DOHH2 (cell line): ENCODE measurements at regions not wholly inside any gene's neighbourhood (a gene's known extent, or its start where the extent isn't known, plus 50 kb on each side); places are given as distances from the start of the nearest gene placed in this dataset.

ENCODE experiments used
- H3F3A ChIP-seq: fragments of 200-600 bp; sonication (generic), shearing (Covaris generic); 2 replicates; pipeline ENCODE4 v1.6.0; 2016; ENCODE audit warnings: antibody characterized with exemption, mild to moderate bottlenecking; ENCODE audit not compliant: control insufficient read depth, insufficient read depth
- H3K27ac ChIP-seq: fragments of 200-600 bp; sonication (generic); 2 replicates; pipeline ENCODE4 v1.5.1; 2014; ENCODE audit warnings: low read depth, mild to moderate bottlenecking, low read length, moderate library complexity
- H3K27me3 ChIP-seq: fragments of 200-600 bp; sonication (generic); 2 replicates; pipeline ENCODE4 v1.6.1; 2014; ENCODE audit warnings: mild to moderate bottlenecking, low read length, mixed read lengths; ENCODE audit not compliant: control insufficient read depth
- H3K36me3 ChIP-seq: fragments of 200-600 bp; sonication (generic); 2 replicates; pipeline ENCODE4 v1.6.1; 2014; ENCODE audit warnings: mild to moderate bottlenecking, low read length, moderate library complexity, mixed read lengths; ENCODE audit not compliant: control insufficient read depth
- H3K4me1 ChIP-seq: fragments of 200-600 bp; sonication (generic); 2 replicates; pipeline ENCODE4 v1.6.1; 2014; ENCODE audit warnings: mild to moderate bottlenecking, low read length, mixed read lengths; ENCODE audit not compliant: control insufficient read depth
- H3K4me2 ChIP-seq: fragments of 200-600 bp; sonication (generic); 2 replicates; pipeline ENCODE4 v1.6.0; 2014; ENCODE audit warnings: mild to moderate bottlenecking, low read length, moderate library complexity
- H3K4me3 ChIP-seq: fragments of 200-600 bp; sonication (generic); 2 replicates; pipeline ENCODE4 v1.5.1; 2014; ENCODE audit warnings: mild to moderate bottlenecking, low read length, mixed read lengths
- H3K79me2 ChIP-seq: fragments of 200-600 bp; sonication (generic); 2 replicates; pipeline ENCODE4 v1.6.1; 2014; ENCODE audit warnings: mild to moderate bottlenecking, low read length, mixed read lengths; ENCODE audit not compliant: control insufficient read depth
- H3K9me2 ChIP-seq: fragments of 200-600 bp; sonication (generic); replicated peaks from 2 replicates; pipeline ENCODE4 v1.6.1; 2014; ENCODE audit warnings: mild to moderate bottlenecking, low read length, mixed read lengths; ENCODE audit not compliant: control insufficient read depth
- H3K9me3 ChIP-seq: fragments of 200-600 bp; sonication (generic); 2 replicates; pipeline ENCODE4 v1.6.1; 2014; ENCODE audit warnings: antibody characterized with exemption, low read length, mixed read lengths; ENCODE audit not compliant: control insufficient read depth, insufficient read depth
- H4K20me1 ChIP-seq: fragments of 200-600 bp; sonication (generic); 2 replicates; pipeline ENCODE4 v1.6.0; 2014; ENCODE audit warnings: low read depth, mild to moderate bottlenecking, antibody characterized with exemption, low read length, moderate library complexity; ENCODE audit not compliant: control insufficient read depth, insufficient read depth
- EZH2phosphoT487 ChIP-seq: fragments of 200-600 bp; sonication (generic); IDR thresholded peaks from 2 replicates; pipeline ENCODE4 v1.6.1; 2017; ENCODE audit warnings: borderline replicate concordance, mild to moderate bottlenecking, antibody characterized with exemption, low read length, moderate library complexity, mixed read lengths
- TF ChIP-seq, protein P1 (sequence below): fragments of 200-600 bp; sonication (generic); IDR thresholded peaks from one replicate; pipeline ENCODE4 v1.5.1; 2014; ENCODE audit warnings: antibody characterized with exemption, mild to moderate bottlenecking, low read depth, low read length; ENCODE audit not compliant: poor library complexity, severe bottlenecking

DNA sequence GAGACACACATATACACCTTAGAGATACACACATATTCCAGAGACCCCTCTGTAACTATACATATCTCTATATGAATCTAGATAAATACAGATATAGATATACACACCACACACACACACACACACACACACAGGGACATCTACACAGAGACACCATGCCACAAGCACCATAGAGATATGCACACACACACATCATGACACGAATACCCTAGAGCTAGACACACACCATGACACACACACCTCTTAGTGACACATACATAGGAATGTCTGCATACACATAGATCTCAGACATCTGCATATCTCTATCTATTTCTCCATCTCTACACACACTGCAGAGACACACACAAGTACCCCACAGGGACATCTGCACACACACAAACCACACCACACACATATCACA, 270.0 kb downstream of the CYRIA start:
- Histone ChIP-seq H3K27me3 (no peaks in the 10 kb centered on the region), H3K9me3 (no peaks in the 10 kb centered on the region), H3K27ac (no peak overlapping the region), H4K20me1 (no peaks in the 10 kb centered on the region), H3F3A (no peaks in the 10 kb centered on the region), H3K79me2 (no peaks in the 10 kb centered on the region), H3K9me2 (no peaks in the 10 kb centered on the region), H3K4me3 (no peak overlapping the region), H3K4me1 (no peaks in the 10 kb centered on the region), H3K36me3 (no peaks in the 10 kb centered on the region), H3K4me2 (no peak overlapping the region)
- TF ChIP-seq EZH2phosphoT487, result no peak
- TF ChIP-seq, protein P1, sequence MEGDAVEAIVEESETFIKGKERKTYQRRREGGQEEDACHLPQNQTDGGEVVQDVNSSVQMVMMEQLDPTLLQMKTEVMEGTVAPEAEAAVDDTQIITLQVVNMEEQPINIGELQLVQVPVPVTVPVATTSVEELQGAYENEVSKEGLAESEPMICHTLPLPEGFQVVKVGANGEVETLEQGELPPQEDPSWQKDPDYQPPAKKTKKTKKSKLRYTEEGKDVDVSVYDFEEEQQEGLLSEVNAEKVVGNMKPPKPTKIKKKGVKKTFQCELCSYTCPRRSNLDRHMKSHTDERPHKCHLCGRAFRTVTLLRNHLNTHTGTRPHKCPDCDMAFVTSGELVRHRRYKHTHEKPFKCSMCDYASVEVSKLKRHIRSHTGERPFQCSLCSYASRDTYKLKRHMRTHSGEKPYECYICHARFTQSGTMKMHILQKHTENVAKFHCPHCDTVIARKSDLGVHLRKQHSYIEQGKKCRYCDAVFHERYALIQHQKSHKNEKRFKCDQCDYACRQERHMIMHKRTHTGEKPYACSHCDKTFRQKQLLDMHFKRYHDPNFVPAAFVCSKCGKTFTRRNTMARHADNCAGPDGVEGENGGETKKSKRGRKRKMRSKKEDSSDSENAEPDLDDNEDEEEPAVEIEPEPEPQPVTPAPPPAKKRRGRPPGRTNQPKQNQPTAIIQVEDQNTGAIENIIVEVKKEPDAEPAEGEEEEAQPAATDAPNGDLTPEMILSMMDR, result no peak

DNA sequence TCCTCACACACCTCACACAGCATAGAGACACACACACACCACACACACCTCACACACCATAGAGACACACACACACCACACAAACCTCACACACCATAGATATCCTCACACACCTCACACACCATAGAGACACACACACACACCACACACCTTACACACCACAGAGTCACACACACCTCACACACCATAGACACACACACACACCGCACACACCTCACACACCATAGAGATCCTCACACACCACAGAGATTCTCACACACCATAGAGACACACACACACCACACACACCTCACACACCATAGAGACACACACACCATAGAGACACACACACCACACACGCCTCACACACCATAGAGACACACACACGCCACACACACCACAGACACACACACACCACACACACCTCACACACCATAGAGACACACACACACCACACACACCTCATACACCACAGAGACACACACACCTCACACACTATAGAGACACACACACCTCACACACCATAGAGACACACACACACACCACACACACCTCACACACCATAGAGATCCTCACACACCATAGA, 270.6 kb downstream of the CYRIA start:
- Histone ChIP-seq H3K9me2 (no peaks in the 10 kb centered on the region), H4K20me1 (no peaks in the 10 kb centered on the region), H3K79me2 (no peaks in the 10 kb centered on the region), H3K27me3 (no peaks in the 10 kb centered on the region), H3K27ac (no peak overlapping the region), H3K4me2 (no peak overlapping the region), H3F3A (no peaks in the 10 kb centered on the region), H3K9me3 (no peaks in the 10 kb centered on the region), H3K36me3 (no peaks in the 10 kb centered on the region), H3K4me1 (no peaks in the 10 kb centered on the region), H3K4me3 (no peak overlapping the region)
- no peak for TF ChIP-seq EZH2phosphoT487
- TF ChIP-seq, protein P1, result no peak

DNA sequence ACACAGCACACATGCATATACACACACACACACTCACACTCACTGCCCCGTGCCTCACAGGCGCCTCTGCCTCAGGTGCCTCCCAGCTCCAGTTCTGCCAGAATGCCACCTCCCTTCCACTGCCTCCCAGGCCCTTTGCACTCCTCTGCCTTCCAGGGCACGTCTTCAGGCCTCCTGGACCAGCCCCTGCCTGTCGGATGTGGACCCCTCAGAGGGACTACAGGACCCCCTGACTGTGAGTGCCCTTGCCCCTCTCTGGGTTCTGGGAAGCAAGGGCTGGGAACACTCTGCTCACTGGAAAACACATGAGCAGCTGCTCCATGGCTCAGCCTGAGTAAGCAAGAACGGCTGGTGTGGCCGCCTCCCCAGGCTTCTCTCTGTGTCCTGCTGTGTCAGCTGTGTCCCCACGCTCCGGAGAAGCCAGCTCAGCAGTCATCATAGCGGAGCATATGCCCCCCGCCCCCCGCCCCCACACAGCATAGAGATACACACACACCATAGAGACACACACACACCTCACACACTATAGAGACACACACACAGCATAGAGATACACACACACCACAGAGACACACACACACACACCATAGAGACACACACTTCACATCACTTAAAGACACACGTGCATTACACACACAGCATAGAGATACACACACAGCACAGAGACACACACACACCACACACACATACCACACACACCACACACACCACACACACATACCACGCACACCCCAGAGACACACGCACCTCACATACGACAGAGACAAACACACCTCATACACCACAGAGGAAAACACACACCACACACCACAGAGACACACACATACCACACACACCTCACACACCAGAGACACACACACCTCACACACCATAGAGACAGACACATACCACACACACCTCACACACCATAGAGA, 271.3 kb downstream of the CYRIA start:
- H3K79me2 ChIP-seq, result no peaks in the 10 kb centered on the region
- H3K4me1 ChIP-seq, result no peaks in the 10 kb centered on the region
- H4K20me1 ChIP-seq, result no peaks in the 10 kb centered on the region
- no peaks in the 10 kb centered on the region for H3K27me3 ChIP-seq
- no peak overlapping the region for H3K4me2 ChIP-seq
- no peaks in the 10 kb centered on the region for H3K9me3 ChIP-seq
- no peaks in the 10 kb centered on the region for H3K9me2 ChIP-seq
- H3F3A ChIP-seq, result no peaks in the 10 kb centered on the region
- no peaks in the 10 kb centered on the region for H3K36me3 ChIP-seq
- H3K27ac ChIP-seq, result no peak overlapping the region
- no peak for TF ChIP-seq EZH2phosphoT487
- TF ChIP-seq, protein P1, result no peak
- H3K4me3 ChIP-seq, result no peak overlapping the region
